Neural cell (in vitro differentiated cells): ENCODE measurements at regions not wholly inside any gene's neighbourhood (a gene's known extent, or its start where the extent isn't known, plus 50 kb on each side); places are given as distances from the start of the nearest gene placed in this dataset.

Source experiments
- H2AFZ ChIP-seq: fragments of 200-600, 300-800 bp; sonication (generic), shearing (Covaris generic); 2 replicates; pipeline ENCODE4 v1.6.0; 2014; ENCODE audit warnings: low read depth, mild to moderate bottlenecking, antibody characterized with exemption, low read length, moderate library complexity
- H3F3A ChIP-seq: fragments of 200-600 bp; shearing (Covaris generic); 2 replicates; pipeline ENCODE4 v1.6.1; 2016; ENCODE audit warnings: mild to moderate bottlenecking, moderate library complexity, mixed read lengths, antibody characterized with exemption, low read length; ENCODE audit not compliant: insufficient read depth, poor library complexity, severe bottlenecking
- H3K27ac ChIP-seq: fragments of 200-600, 300-800 bp; sonication (generic), shearing (Covaris generic); 2 replicates; pipeline ENCODE4 v1.5.1; 2014; ENCODE audit warnings: mild to moderate bottlenecking, low read length, moderate library complexity
- H3K27me3 ChIP-seq: fragments of 300-800, 200-600 bp; sonication (generic), shearing (Covaris generic); 2 replicates; pipeline ENCODE4 v1.6.0; 2014; ENCODE audit warnings: mild to moderate bottlenecking, low read depth, low read length, moderate library complexity; ENCODE audit not compliant: insufficient read depth
- H3K36me3 ChIP-seq: fragments of 300-800, 200-600 bp; sonication (generic), shearing (Covaris generic); 2 replicates; pipeline ENCODE4 v1.5.1; 2014; ENCODE audit warnings: mild to moderate bottlenecking, antibody characterized with exemption, low read length, moderate library complexity; ENCODE audit not compliant: insufficient read depth
- H3K4me2 ChIP-seq: fragments of 300-800, 200-600 bp; sonication (generic), shearing (Covaris generic); 2 replicates; pipeline ENCODE4 v1.6.0; 2014; ENCODE audit warnings: mild to moderate bottlenecking, low read length
- H3K4me3 ChIP-seq: fragments of 300-800, 200-600 bp; sonication (generic), shearing (Covaris generic); 2 replicates; pipeline ENCODE4 v1.5.1; 2014; ENCODE audit warnings: mild to moderate bottlenecking, low read length, moderate library complexity
- H3K79me2 ChIP-seq: fragments of 200-600 bp; shearing (Covaris generic); replicated peaks from 2 replicates; pipeline ENCODE4 v1.6.0; 2014; ENCODE audit warnings: mild to moderate bottlenecking, low read length, moderate library complexity; ENCODE audit not compliant: insufficient read depth
- H3K9ac ChIP-seq: fragments of 300-800, 200-600 bp; sonication (generic), shearing (Covaris generic); 2 replicates; pipeline ENCODE4 v1.6.1; 2016; ENCODE audit warnings: mild to moderate bottlenecking, low read length, mixed read lengths
- H3K9me2 ChIP-seq: fragments of 200-600 bp; shearing (Covaris generic); 2 replicates; pipeline ENCODE4 v1.6.1; 2016; ENCODE audit warnings: mild to moderate bottlenecking, low read length, mixed read lengths; ENCODE audit not compliant: insufficient read depth
- H3K9me3 ChIP-seq: fragments of 200-600, 300-800 bp; sonication (generic), shearing (Covaris generic); 2 replicates; pipeline ENCODE4 v1.6.1; 2016; ENCODE audit warnings: mild to moderate bottlenecking, mixed run types, low read length, moderate library complexity, mixed read lengths
- H4K20me1 ChIP-seq: fragments of 200-600 bp; shearing (Covaris generic); 2 replicates; pipeline ENCODE4 v1.6.1; 2016; ENCODE audit warnings: mild to moderate bottlenecking, mixed run types; ENCODE audit not compliant: insufficient read depth
- EP300 ChIP-seq: fragments of 450-650 bp; conservative IDR thresholded peaks from 2 replicates; pipeline ENCODE4 v1.6.1; 2014; ENCODE audit warnings: antibody characterized with exemption, mild to moderate bottlenecking, moderate library complexity; ENCODE audit not compliant: poor library complexity, severe bottlenecking
- EZH2 ChIP-seq: fragments of 200-600, 300-800 bp; shearing (Covaris generic), sonication (generic); IDR thresholded peaks from 2 replicates; pipeline ENCODE4 v1.6.1; 2014; ENCODE audit warnings: antibody characterized with exemption, low read length, borderline replicate concordance, mild to moderate bottlenecking; ENCODE audit not compliant: insufficient read depth, poor library complexity, severe bottlenecking
- MXI1 ChIP-seq: fragments of 450-650 bp; conservative IDR thresholded peaks from 2 replicates; pipeline ENCODE4 v1.6.1; 2014; ENCODE audit warnings: antibody characterized with exemption, mild to moderate bottlenecking; ENCODE audit not compliant: poor library complexity, severe bottlenecking
- POLR2AphosphoS5 ChIP-seq: IDR thresholded peaks from 2 replicates; pipeline ENCODE4 v1.6.1; 2012
- RAD21 ChIP-seq: fragments of 450-650 bp; conservative IDR thresholded peaks from 2 replicates; pipeline ENCODE4 v1.6.1; 2014; ENCODE audit warnings: antibody characterized with exemption, mild to moderate bottlenecking, moderate library complexity
- REST ChIP-seq: IDR thresholded peaks from 2 replicates; pipeline ENCODE4 v1.6.1; 2012; ENCODE audit warnings: borderline replicate concordance
- SMC3 ChIP-seq: fragments of 450-650 bp; conservative IDR thresholded peaks from 2 replicates; pipeline ENCODE4 v1.6.1; 2014; ENCODE audit warnings: antibody characterized with exemption, mild to moderate bottlenecking, moderate library complexity; ENCODE audit not compliant: poor library complexity

GRCh38 chr4:28093071-28093470 is 1232.4 kb downstream of the STIM2 start:
- Histone ChIP-seq H2AFZ (no peak overlapping the region), H3K4me2 (no peak overlapping the region), H3K9me2 (no peaks in the 10 kb centered on the region), H3F3A (no peaks in the 10 kb centered on the region), H3K79me2 (no peaks in the 10 kb centered on the region), H3K27me3 (no peaks in the 10 kb centered on the region), H3K27ac (no peak overlapping the region), H3K36me3 (no peaks in the 10 kb centered on the region), H3K4me3 (no peak overlapping the region), H3K9me3 (no peaks in the 10 kb centered on the region), H4K20me1 (no peaks in the 10 kb centered on the region), H3K9ac (no peak overlapping the region)
- TF ChIP-seq RAD21, result no peak
- no peak for TF ChIP-seq POLR2AphosphoS5
- no peak for TF ChIP-seq EZH2
- no peak for TF ChIP-seq REST
- TF ChIP-seq EP300, result no peak
- TF ChIP-seq MXI1, result no peak
- TF ChIP-seq SMC3, result no peak

GRCh38 chr4:28101583-28101982 is 1240.9 kb downstream of the STIM2 start:
- no peaks in the 10 kb centered on the region for H3K79me2 ChIP-seq

More at GRCh38 chr4:28101583-28101982, 1240.9 kb downstream of the STIM2 start:
- Histone ChIP-seq H2AFZ (no peak overlapping the region), H3K9me3 (no peaks in the 10 kb centered on the region), H3K4me2 (no peak overlapping the region), H3K9ac (no peak overlapping the region), H3K4me3 (no peak overlapping the region), H3K9me2 (no peaks in the 10 kb centered on the region), H3K36me3 (no peaks in the 10 kb centered on the region), H3F3A (no peaks in the 10 kb centered on the region), H4K20me1 (no peaks in the 10 kb centered on the region), H3K27ac (no peak overlapping the region), H3K27me3 (no peaks in the 10 kb centered on the region)
- no peak for TF ChIP-seq RAD21
- TF ChIP-seq POLR2AphosphoS5, result no peak
- TF ChIP-seq EZH2, result no peak
- TF ChIP-seq MXI1, result no peak
- no peak for TF ChIP-seq REST
- TF ChIP-seq SMC3, result no peak
